NOMO-1 treated with dmso at 0.1 percent for 144 hours (cell line): ENCODE measurements at regions not wholly inside any gene's neighbourhood (a gene's known extent, or its start where the extent isn't known, plus 50 kb on each side); places are given as distances from the start of the nearest gene placed in this dataset.

Source experiments
- DNase-seq: peaks from one replicate; lab custom pipeline; 2025; ENCODE audit not compliant: unreplicated experiment; lab: John Stamatoyannopoulos, UW

DNA sequence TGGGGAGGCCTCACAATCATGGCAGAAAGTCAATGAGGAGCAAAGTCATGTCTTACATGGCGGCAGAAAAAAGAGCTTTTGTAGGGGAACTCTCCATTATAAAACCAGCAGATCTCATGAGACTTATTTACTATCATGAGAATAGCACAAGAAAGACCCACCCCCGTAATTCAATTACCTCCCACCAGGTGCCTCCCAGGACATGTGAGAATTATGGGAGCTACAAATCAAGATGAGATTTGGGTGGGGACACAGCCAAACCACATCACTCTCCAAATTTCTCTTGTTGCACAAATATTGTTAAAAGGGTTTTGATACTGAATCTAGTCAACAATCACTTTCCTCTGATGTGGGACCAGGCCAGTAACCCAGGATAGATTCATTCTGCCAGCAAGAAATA, 1176.1 kb downstream of the CDH9 start:
- no peak for DNase-seq

DNA sequence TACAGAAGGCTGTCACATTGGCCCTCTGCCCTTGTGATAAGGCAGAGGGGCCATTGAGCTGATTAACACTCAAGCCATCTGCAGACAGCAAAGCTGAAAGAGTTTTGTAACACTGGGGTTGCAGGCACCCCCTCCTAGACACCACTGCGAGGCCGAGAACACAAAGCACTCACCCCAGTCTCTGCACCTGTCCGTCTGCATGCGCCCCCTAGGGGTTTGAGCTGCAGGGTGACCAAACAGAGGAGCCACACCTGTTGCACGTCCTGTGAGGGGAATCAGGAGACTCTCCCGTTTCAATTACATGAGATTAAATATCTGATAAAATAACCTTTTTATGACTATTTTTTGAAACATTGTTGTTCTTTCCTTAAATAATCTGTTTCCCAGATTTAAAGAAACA, 1180.4 kb downstream of the CDH9 start:
- no peak for DNase-seq

DNA sequence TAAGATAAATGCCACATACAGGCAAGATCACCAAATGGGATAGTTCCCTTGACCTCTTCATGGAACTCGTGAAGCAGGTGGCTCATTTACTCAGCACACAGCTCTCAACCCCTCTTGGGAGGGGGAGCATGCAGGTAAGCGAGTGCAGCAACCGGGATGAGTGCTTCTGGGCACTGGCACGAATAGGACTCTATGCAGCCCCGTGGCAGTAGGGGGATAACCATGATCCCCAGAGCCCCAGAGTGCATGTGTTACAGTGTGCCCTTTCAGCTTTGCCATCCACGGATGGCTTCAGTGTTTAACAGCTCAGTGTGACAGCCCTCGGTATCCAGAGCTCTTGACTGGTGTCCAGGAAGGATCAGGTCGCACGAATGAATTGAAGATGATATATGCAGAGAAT, 1187.1 kb downstream of the CDH9 start:
- DNase-seq: no peak

DNA sequence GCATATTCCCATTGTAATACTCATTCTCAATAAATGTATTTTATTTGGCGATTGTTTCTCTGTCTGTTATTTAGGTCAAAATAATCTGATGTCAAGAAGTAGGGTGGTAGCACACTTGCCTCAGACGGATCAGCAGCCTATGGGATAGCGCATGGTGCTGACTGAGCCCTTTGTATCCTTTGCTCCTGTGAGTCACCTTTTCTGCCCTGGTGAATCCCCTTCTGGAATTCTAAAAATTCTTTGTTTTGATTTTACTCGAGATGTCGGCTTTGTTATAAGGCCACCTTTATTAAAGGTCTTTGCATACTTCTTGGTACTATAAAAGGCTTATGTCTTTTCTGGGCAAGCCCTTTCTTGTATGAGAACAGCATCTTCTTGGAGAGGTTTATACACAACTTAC, 1187.8 kb downstream of the CDH9 start:
- DNase-seq: no peak

DNA sequence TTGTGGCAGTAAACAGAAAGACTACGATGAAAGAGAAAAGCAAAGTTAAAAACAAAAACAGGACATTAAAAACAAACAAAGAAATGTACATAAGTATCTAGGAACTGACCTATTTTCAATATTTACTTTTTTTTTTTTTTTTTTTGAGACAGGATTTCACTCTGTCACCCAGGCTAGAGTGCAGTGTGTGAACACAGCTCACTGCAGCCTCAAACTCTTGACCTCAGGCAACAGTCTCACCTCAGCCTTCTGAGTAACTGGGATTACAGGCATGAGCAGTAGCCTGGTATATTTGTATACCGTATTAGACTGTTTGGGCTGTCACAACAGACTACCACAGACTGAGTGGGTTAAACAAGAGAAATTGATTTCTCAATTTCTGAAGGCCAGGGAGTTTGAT, 1189.1 kb downstream of the CDH9 start:
- no peak for DNase-seq

DNA sequence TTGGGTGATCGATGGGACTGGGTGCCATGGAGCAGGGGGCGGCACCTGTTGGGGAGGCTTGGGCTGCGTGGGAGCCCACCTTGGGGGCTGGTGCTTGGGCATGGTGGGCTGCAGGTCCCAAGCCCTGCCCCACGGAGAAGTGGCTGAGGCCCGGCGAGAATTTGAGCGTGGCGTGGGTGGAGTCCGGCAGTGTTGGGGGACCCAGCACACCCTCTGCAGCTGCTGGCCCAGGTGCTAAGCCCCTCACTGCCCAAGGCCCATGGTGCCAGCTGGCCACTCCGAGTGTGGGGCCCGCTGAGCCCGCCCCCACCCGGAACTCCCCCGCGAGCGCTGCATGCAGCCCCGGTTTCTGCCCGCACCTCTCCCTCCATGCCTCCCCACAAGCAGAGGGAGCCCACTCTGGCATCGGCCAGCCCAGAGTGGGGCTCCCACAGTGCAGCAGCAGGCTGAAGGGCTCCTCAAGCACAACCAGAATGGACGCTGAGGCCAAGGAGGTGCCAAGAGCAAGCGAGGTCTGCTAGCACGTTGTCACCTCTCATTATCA, 1178.6 kb upstream of the CDH10 start:
- DNase-seq: no peak
